Thyroid gland (tissue), 4 donors: ENCODE measurements at regions not wholly inside any gene's neighbourhood (a gene's known extent, or its start where the extent isn't known, plus 50 kb on each side); places are given as distances from the start of the nearest gene placed in this dataset.
A peak's percentile ranks its signal among the peaks of the same experiment; 100 is the strongest.

Experiments
- DNase-seq, 2 donors: peaks; one replicate each; pipeline ENCODE4 v3.0.0-alpha.2; 2019
- H3K27ac ChIP-seq, 3 donors: fragments of 200-600 bp; sonication (generic); 1 replicate in 2 of 3; 2 replicates in 1 of 3; pipeline ENCODE4 v1.5.1; 2016 to 2019; ENCODE audit warnings: mild to moderate bottlenecking in 1 of 3, moderate library complexity in 1 of 3
- H3K27me3 ChIP-seq: fragments of 200-600 bp; sonication (generic); one replicate; pipeline ENCODE4 v1.5.1; 2019
- H3K36me3 ChIP-seq, 2 donors: fragments of 200-600 bp; sonication (generic); one replicate each; pipeline ENCODE4 v1.5.1; 2016 to 2019
- H3K4me1 ChIP-seq, 2 donors: fragments of 200-600 bp; sonication (generic); one replicate each; pipeline ENCODE4 v1.5.1; 2017 to 2019
- H3K4me3 ChIP-seq, 3 donors: fragments of 200-600 bp; sonication (generic); replicated peaks in 1 of 3; 1 replicate in 2 of 3; 2 replicates in 1 of 3; pipeline ENCODE4 v1.5.1; 2016; ENCODE audit warnings: mild to moderate bottlenecking in 1 of 3
- H3K9me3 ChIP-seq: fragments of 200-600 bp; sonication (generic); one replicate; pipeline ENCODE4 v1.5.1; 2017
- POLR2A ChIP-seq, 2 donors: fragments of 450-650 bp; IDR thresholded peaks; one replicate each; pipeline ENCODE4 v1.6.1; 2017; ENCODE audit warnings: antibody characterized with exemption in 2 of 2, mild to moderate bottlenecking in 2 of 2, moderate library complexity in 1 of 2
- WGBS, 2 donors: methylation state at CpG; one replicate each; pipeline ENCODE4 v1.1.5; 2017; 5-methylcytosine and 5-hydroxymethylcytosine counted together
- intact Hi-C: fragments of 100-400 bp; cut with DNase I; formaldehyde crosslinking; loops from one replicate; pipeline ENCODE4 v1.15.1; 2023
- TF ChIP-seq, protein P1 (sequence below), 6 experiments: fragments of 200-600 bp in 3 of 6; fragments of 450-650 bp in 3 of 6; sonication (generic) in 3 of 6; IDR thresholded peaks; one replicate each; pipeline ENCODE4 v1.5.1; 2016 to 2019; ENCODE audit warnings: antibody characterized with exemption in 6 of 6, mild to moderate bottlenecking in 2 of 6, inconsistent platforms in 1 of 6, moderate library complexity in 1 of 6

DNA sequence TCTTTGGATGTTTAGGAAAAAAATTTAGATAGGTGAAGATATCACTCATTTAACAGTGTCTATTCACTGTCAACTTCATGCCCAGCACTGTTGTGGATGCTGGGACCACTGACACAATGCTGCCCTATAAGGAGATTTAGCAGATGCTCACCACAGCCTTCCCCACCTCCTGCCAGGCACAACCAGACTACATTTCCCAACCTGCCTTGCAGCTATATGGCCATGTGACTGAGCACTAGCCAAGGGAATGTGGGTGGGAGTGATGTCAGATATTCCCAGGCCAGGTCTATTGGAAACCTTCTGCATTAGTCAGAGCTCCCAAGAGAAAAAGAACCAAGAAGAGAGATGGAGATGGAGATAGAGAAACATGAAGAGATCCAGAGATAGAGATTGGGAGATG lies 302.6 kb upstream of the TAS2R1 start:
- intact Hi-C loops: no loop called here
- no peak overlapping the region for H3K4me3 ChIP-seq

DNA sequence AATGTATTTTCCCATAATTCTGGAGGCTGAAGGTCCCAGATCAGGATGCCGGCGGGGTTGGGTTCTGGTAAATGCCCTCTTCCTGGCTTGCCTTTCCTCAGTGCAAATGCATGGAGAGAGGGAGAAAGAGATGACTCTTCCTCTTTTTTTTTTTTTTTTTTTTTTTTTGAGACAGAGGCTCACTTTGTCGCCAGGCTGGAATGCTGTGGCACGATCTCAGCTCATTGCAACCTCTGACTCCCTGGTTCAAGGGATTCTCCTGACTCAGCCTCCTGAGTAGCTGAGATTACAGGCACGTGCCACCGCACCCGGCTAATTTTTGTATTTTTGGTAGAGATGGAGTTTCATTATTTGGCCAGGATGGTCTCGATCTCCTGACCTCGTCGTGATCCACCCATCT lies 300.0 kb upstream of the TAS2R1 start:
- DNase-seq: no peak
- Histone ChIP-seq H3K36me3 (no peaks in the 10 kb centered on the region), H3K27me3 (no peaks in the 10 kb centered on the region), H3K4me3 (no peak overlapping the region), H3K4me1 (peaks cover 10 to 19% of the 10 kb centered on the region in 2 donors), H3K9me3 (no peaks in the 10 kb centered on the region), H3K27ac (no peak overlapping the region)
- intact Hi-C loops: no loop called here
- 95 to 96% methylated on average over 10 of the region's 10 CpGs for WGBS, 2 donors
- TF ChIP-seq POLR2A (IDR thresholded peaks at IDR 0.05): no peak
- TF ChIP-seq, protein P1, sequence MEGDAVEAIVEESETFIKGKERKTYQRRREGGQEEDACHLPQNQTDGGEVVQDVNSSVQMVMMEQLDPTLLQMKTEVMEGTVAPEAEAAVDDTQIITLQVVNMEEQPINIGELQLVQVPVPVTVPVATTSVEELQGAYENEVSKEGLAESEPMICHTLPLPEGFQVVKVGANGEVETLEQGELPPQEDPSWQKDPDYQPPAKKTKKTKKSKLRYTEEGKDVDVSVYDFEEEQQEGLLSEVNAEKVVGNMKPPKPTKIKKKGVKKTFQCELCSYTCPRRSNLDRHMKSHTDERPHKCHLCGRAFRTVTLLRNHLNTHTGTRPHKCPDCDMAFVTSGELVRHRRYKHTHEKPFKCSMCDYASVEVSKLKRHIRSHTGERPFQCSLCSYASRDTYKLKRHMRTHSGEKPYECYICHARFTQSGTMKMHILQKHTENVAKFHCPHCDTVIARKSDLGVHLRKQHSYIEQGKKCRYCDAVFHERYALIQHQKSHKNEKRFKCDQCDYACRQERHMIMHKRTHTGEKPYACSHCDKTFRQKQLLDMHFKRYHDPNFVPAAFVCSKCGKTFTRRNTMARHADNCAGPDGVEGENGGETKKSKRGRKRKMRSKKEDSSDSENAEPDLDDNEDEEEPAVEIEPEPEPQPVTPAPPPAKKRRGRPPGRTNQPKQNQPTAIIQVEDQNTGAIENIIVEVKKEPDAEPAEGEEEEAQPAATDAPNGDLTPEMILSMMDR (IDR thresholded peaks at IDR 0.05): no peak

More for the DNA sequence above, 302.6 kb upstream of the TAS2R1 start:
- Histone ChIP-seq H3K4me1 (peaks cover 5 to 7% of the 10 kb centered on the region in 2 donors), H3K27me3 (no peaks in the 10 kb centered on the region), H3K36me3 (no peaks in the 10 kb centered on the region), H3K27ac (no peak overlapping the region), H3K9me3 (no peaks in the 10 kb centered on the region)
- DNase-seq: no peak
- TF ChIP-seq, protein P1 (IDR thresholded peaks at IDR 0.05): no peak
- no peak for TF ChIP-seq POLR2A (IDR thresholded peaks at IDR 0.05)

DNA sequence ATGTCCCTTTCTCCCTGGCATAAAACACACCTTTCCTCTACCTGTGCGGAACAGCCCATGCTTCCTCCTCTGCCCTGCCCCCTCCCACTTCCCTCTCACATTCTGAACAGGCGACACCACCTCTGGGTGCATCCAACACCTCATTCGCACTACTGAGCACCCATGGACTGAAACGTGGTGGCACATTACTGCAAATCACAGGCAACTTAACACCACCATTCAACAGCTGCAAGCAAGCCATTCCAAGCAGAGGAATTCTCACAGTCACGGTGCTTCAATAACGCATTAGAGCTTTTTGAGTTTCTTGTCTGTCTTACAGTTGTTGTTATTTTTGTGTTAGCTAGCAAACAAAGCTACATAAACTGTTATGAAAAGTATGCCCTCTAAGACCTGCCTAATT lies 298.2 kb upstream of the TAS2R1 start:
- Histone ChIP-seq H3K27ac (no peak overlapping the region), H3K4me1 (peaks cover 10 to 19% of the 10 kb centered on the region in 2 donors), H3K27me3 (no peaks in the 10 kb centered on the region), H3K36me3 (no peaks in the 10 kb centered on the region), H3K9me3 (no peaks in the 10 kb centered on the region), H3K4me3 (no peak overlapping the region)
- intact Hi-C loops: no loop called here
- DNase-seq: no peak
- TF ChIP-seq POLR2A (IDR thresholded peaks at IDR 0.05): no peak
- TF ChIP-seq, protein P1 (IDR thresholded peaks at IDR 0.05): no peak
- WGBS, 2 donors: 60 to 71% methylated on average over 6 of the region's 6 CpGs

DNA sequence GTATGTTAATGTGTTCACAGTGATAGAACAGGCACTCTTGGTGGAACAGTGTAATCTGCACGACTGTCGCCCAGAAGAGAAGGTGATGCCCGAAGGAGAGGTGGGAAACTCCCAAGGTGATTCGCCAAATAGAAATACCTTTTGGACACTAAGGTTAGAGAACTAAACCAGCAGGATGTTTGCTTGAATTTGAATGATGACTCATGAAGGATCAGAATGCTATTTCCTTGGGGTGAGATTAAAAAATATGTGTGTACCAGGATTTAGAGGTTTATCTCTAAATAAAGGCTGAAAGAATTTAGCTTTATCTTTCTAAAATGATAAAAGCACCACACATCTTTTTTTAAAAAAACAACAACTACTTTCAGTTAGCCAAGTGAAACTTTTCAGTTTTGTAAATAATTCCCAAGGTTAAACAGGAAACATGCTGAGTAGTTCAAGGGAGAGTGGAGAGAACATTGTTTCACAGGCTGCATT lies 297.4 kb upstream of the TAS2R1 start:
- WGBS, 2 donors: 45 to 56% methylated on average over 4 of the region's 4 CpGs
- no peak for DNase-seq
- intact Hi-C loops: no loop called here
- H3K27ac ChIP-seq: peak overlapping the region; percentile 3 to 24 (median 22)
- TF ChIP-seq, protein P1 (IDR thresholded peaks at IDR 0.05): no peak
- TF ChIP-seq POLR2A (IDR thresholded peaks at IDR 0.05): no peak
- H3K27me3 ChIP-seq: no peaks in the 10 kb centered on the region
- H3K9me3 ChIP-seq: no peaks in the 10 kb centered on the region
- H3K36me3 ChIP-seq: no peaks in the 10 kb centered on the region
- H3K4me3 ChIP-seq: no peak overlapping the region
- peaks cover 10 to 19% of the 10 kb centered on the region in 2 donors for H3K4me1 ChIP-seq

DNA sequence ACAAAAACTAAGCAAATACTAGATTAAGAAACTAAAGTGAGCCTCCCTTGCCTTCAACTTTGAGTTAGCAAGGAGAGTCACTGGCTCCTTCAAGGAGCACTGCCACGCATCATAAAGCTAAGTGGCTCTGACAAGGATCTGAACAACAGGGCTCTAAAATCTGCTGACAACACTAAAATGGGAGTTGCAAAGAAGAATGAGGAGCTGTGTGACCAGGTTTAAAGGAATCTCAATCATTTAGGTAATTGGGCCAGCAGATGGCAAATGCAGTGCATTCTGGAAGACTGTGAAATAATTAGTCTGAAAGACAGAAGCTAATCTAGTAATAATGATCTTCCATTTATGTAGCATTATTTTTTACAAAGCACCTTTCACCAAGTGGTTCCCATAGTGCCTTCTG lies 297.0 kb upstream of the TAS2R1 start:
- H3K4me1 ChIP-seq: peaks cover 10 to 19% of the 10 kb centered on the region in 2 donors
- H3K27ac ChIP-seq: peak overlapping the region; percentile 3 to 24 (median 22)
- H3K36me3 ChIP-seq: no peaks in the 10 kb centered on the region
- H3K4me3 ChIP-seq: no peak overlapping the region
- DNase-seq: peak; percentile 52 to 65
- no peaks in the 10 kb centered on the region for H3K27me3 ChIP-seq
- no peaks in the 10 kb centered on the region for H3K9me3 ChIP-seq
- TF ChIP-seq, protein P1 (IDR thresholded peaks at IDR 0.05): no peak
- no peak for TF ChIP-seq POLR2A (IDR thresholded peaks at IDR 0.05)
- intact Hi-C loops: no loop called here
- 34 to 38% methylated on average over 1 of the region's 1 CpG for WGBS, 2 donors
